AG08395 (cell line): ENCODE measurements at regions not wholly inside any gene's neighbourhood (a gene's known extent, or its start where the extent isn't known, plus 50 kb on each side); places are given as distances from the start of the nearest gene placed in this dataset.
"Not testable (repeated sequence)": the region's sequence is repeated elsewhere in the genome, so short reads cannot be mapped to it uniquely, and the experiment has no call there.

ENCODE experiments used
- DNase-seq: peaks from one replicate; pipeline ENCODE4 v3.0.0; 2012; ENCODE audit warnings: mixed read lengths, low spot score

DNA sequence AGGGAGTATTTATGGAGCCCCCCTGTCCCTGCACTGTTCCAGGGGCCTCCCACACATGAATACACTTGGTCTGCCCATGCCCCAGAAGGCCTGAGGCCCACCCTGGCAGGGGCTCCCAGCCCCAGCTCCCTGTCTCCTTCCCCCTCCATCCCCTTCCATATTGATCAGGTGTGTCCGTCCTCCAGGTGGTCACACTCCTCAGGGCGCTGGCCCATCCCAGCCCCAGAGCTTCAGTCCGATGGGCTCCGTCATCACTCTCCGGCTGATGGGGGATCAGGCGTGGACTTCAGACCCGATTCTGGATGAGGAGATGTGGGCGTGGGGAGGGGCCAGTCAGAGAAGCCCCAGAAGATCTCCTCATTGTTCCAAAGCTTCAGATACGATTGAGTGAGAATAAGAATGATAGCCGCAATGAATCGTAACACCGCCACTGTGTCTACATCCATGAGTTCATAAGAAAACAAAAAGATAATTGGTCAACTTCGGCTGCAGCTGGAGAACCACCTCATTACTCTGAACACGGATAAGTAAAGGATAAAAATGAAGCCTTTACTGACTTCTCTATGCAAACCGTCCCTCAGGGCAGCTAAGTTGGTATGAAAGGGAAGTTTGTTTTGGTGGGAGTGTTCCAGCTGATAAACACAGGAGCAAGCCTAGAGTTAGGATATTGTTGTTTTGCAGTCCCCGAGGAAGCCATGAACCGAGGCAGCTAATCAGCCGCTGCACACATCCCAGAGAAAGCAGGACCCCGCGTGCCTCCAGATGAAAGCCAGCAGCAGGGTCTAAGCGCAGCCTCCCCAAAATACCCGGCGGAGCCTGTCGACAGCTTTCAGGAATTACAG, 279.5 kb downstream of the NDUFA10 start:
- no peak for DNase-seq

DNA sequence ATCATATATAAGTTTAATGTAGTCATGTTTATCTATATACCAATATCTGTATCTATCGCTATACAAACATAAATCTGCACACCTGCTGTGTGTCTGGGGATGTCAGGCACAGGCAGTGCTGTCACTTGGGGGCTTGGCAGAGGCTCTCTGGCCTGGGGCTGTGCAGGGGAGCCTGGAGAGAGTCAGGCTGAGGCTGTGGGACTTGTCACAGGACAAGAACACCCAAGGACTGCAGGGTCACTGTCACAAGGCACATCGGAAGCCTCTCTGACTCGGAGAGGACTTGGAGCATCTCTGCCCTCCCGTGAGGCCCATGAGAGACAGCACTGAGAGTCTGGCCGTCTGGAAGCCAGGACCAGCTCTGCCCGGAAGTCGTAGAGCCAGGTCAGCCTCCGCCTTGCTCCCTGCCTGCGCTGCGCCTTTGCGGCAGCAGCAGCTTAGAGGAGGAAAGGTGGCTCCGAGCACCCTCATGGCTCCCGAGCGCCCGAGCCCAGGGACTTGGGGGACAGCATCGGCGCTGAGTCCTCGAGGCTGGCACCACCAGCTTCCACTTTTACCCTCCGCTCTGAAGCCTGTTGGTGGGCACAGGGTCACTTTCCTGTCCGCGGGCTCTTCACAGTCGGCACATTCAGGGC, 280.3 kb downstream of the NDUFA10 start:
- no peak for DNase-seq

GRCh38 chr2:239743206-239743605, 281.9 kb downstream of the NDUFA10 start:
- no peak for DNase-seq

DNA sequence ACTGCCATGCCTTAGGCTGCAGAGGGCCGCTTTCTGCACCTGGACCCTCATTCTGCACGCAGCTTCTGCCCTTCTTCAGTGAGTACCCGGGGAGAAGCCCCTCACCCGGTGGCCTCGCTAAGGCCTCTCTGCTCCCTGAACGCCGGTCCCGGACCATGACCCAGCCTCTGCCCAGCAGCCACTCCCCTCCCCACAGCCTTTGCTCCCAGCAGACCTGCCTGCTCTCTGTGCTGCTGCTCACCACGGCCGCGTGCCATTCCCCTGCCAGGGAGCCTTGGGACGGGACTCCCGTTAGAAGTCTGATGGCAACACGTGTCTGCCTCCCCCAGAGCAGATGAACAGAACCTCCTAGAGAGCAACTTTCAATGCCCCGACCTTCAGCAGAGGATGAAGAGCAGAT, 282.8 kb downstream of the NDUFA10 start:
- DNase-seq = no peak

DNA sequence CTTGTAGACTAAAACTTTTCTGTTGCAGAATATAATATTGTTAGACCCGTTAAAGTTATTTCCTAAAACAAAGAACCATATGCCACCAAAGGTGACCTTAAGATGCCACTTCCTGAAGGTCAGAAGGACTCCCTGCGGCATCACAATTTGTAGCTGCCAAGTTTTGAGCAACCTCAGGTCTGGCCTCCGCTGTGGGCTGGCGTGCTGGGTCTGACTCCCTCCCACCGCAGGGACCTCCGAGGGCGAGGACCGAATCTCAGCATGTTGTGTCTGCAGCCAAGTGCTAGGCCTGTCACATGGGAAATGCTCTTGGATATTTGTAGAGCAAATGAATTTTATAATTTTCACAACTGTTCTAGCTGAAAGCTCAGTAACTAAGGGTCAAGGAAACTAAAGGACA, 285.9 kb downstream of the NDUFA10 start:
- DNase-seq = no peak

DNA sequence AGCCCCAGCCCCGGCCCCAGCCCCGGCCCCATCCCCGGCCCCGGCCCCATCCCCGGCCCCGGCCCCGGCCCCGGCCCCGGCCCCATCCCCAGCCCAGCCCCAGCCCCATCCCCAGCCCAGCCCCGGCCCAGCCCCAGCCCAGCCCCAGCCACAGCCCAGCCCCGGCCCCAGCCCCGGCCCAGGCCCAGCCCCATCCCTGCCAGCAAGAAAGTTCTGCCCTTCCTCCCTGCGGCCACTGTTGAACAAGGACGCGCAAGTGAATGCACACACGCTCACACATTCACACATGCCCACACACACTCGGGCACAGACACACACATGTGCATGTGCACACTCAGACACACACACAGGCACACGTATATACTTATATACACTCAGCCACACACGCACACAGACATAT, 287.0 kb downstream of the NDUFA10 start:
- no peak for DNase-seq

DNA sequence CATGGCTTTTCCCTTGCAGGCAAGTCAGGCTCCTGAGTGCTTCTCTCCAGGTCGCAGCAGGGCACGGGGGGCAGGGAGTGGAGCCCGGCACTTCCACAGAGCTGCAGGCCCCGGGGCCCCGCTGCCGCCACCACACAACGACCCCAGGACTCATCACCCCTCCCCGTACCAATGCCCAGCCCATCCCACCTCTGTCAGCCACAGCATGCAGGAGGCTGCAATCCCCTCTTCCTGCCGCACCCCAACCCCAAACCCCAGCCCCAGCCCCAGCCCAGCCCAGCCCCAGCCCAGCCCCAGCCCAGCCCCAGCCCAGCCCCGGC, 288.0 kb downstream of the NDUFA10 start:
- no peak for DNase-seq

- DNase-seq = no peak
These were observed 288.6 kb downstream of the NDUFA10 start for GRCh38 chr2:239736358-239737143.

DNA sequence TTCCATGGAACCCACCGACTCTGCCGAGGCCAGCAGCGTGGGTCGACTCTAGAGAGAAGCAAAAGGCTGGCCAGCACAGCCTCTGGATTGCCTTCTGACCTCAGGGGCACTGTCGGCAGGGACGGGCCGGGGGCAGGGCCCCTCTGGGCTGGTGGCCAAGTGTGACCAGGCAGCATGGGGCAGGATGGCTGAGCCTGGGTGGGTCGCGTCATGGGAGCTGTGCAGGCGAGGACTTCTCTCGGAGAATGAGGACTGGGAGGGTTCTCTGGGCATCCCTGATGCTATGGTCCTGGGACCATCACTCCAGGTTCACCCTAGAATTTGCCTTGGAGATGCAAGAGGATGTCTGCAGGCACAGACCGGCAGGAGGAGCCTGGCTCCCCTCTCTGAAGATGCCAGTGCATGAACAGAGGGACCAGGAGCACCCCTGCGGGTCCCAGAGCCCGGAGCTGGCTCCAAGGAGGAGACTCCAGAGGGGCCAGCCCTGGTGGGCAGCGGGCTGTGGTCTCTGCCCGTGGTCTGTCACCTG, 289.2 kb downstream of the NDUFA10 start:
- no peak for DNase-seq

- DNase-seq = no peak
These were observed 289.9 kb downstream of the NDUFA10 start for GRCh38 chr2:239735131-239735828.

DNA sequence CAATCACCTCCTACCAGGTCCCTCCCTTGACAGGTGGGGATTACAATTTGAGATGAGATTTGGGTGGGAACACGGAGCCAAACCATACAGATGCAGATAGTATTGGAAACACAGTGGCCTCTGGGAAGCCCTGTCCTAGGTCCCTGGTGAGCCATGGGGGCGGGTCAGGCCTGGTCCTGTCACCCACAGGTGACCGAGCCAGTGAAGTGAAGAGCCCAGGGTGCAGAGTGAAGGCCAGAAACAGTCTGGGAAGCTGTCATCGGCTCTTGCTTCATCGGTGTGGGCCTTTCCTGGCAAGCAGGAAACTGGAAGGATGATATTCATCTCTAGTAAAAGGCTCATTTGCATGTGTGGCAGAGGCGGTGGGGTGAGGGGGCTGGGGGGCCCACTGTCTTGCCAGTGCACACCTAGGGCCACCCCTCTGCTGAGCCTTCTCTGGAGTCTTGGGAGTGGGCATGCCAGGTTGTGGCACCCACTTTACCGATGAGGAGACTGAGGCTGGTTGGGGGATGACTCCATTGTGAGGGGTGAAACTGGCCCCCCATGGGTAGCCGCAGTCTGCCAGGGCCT, 290.6 kb downstream of the NDUFA10 start:
- no peak for DNase-seq

DNA sequence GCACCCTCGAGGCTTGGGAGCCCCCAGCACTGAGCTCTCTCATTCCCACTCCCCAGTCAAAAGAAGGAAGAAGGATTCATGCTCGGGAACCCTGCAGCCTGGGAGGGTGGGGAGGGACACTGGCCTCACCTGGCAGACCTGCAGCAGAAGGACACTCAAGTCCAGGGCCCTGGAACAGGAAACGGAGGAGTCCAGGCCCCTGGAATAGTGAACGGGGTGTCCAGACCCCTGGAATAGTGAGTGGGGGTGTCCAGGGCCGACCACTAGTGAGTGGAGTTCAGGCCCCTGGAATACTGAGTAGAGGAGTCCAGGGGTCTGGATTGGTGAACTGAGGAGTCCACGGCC, 292.5 kb downstream of the NDUFA10 start:
- no peak for DNase-seq

DNA sequence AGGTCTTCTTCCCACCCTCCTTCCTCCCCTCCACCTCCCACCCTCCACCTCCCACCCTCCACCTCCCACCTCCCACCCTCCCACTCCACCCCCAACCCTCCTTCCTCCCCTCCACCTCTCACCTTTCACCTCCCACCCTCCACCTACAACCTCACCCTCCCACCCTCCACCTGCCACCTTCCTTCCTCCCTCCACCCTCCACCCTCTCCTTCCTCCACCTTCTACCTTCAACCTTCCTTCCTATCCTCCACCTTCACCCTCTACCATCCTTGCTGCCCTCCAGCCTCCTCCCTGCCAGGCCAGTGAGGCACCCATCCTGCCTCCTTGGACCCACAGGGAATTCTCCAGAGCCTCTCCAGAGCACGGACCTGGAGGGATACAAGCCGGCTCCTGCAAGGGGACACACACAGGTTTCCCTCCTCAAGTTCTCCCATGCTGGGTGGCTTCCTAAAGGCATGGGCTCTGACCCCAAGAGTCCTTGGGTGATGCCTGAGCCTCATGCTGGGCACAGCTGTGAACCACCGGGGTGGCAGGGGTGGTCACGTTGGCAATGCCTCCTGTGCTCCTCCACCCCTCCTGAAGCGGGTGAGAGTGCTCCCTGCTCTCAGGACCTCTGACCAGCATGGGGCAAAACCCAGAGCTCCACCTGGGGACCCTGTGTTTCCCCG, 293.0 kb downstream of the NDUFA10 start:
- DNase-seq = no peak

GRCh38 chr2:239731422-239731821, 293.7 kb downstream of the NDUFA10 start:
- no peak for DNase-seq

- DNase-seq = no peak
These were observed 294.2 kb downstream of the NDUFA10 start for GRCh38 chr2:239730897-239731296.

GRCh38 chr2:239730567-239730882, 294.6 kb downstream of the NDUFA10 start:
- DNase-seq = not testable (repeated sequence)

DNA sequence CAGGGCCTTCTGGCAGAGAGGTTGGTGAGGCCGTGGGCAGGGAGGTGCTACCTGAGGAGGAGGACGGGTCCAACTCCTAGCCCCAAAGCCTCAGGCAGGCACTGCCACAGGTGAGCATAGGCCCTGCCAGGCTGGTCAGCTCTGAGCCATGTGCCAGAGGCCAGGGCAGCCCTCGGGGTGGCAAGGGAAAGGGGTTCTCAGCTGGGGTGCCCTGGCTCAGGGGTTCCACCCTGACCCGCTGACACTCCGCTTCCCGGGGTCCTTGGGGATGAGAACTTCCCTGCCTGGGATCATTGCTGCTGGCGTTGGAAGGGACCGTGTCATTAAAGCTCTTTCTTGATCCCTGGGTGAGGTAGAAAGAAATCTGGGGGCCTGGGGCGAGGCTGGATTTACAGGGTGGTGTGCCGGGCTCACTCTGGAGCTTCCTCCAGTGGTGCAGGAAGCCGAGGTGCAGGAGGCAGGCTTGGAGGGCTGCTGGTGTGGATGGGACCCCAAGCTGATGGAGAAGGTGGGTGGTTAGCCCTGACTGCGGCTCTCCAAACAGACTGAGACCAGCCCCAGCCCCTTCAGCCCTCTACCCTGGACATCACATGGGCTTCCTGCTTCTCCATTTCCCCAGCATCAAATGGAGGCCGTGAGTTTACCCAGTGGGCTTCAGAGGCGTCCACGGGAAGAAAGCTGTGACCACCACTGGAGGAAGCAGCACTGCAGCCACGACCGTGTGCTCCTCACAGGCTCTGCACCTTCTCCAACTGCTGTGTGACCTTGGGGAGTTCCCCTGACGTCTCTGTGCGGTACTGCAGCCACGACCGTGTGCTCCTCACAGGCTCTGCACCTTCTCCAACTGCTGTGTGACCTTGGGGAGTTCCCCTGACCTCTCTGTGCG, 295.2 kb downstream of the NDUFA10 start:
- no peak for DNase-seq

DNA sequence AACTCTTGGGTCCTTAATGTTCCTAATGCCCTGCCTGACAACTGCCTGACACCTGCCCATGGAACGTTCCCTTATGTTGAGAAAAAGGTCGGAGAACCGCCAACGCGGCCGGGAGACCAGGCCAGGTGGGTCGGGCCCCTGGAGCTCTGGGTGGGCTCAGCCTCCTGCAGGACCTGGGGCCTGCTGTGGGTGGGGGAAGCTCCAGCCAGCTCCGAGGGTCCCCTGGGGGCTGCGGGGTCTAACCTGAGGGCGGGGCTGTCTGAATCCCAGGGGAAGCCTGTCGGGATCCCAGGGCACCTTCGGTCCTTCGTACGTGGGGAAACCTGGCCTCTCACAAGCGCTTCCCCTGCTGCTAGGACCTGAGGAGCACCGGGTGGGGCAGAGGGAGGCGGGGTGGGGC, 296.0 kb downstream of the NDUFA10 start:
- no peak for DNase-seq

GRCh38 chr2:239728751-239729150, 296.4 kb downstream of the NDUFA10 start:
- DNase-seq = no peak

DNA sequence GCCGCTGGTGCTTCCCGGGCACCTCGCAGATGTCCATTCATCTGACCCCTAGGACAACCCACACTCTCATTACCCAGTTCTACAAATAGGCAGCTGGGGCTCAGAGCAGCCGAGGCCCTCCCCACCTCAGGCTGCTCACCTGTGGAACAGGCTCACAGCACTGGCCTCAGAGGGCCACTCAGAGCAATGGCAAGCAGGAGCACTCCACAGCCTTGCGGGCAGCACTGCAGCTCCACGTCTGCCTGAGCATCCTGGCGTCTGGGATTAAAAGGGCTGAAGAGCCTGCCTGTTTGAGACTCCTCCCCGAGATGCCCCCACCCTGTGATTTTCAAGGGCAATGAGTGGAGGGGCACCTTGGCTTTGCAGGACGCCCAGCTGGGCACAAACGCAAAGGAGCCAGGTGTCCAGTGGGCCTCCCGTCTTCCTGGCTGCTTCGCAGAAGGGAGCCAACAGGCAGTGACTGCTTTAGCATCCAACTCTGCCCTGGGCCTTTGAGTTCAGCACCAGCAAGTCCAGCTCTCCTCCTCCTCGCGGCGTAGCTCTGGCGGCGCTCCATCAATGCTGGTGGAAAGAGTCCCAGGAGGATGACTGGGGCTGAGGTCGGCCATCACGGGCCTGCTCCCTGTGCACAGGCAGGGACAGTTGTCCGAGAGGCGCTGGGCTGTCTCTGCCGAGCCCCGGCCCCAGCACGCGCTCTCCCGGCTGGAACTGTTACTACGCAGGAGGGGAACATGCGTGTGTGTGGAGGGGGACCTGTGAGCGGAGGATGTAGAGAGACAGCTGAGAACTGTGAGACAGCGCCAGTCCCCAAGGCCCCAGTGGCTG, 297.2 kb downstream of the NDUFA10 start:
- no peak for DNase-seq
